Amygdala (tissue), 56 donors: ENCODE measurements at regions not wholly inside any gene's neighbourhood (a gene's known extent, or its start where the extent isn't known, plus 50 kb on each side); places are given as distances from the start of the nearest gene placed in this dataset.
"Not testable (repeated sequence)": the region's sequence is repeated elsewhere in the genome, so short reads cannot be mapped to it uniquely, and the experiment has no call there.

Experiments used
- DNase-seq, 56 donors: peaks; one replicate each; lab custom pipeline; 2025; lab: John Stamatoyannopoulos, UW

DNA sequence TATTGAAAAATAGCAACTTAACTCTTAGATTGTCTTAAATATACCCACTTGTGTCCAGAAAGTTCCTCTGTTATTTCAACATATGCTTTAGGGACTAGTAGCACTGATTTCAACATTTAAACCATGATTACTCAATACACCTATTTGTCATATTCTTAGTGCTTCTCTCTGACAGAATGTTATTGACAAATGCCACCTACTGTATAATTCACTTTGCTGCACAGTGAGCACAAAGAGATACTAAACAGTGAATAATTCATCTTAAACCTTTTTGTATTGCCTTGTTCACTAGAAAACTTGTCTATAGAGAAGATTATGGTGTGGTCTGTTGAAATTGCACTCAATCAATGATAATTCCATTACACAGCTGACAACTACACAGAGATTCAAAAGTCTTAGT lies 692.6 kb downstream of the PCDH17 start:
- DNase-seq, result no peak

DNA sequence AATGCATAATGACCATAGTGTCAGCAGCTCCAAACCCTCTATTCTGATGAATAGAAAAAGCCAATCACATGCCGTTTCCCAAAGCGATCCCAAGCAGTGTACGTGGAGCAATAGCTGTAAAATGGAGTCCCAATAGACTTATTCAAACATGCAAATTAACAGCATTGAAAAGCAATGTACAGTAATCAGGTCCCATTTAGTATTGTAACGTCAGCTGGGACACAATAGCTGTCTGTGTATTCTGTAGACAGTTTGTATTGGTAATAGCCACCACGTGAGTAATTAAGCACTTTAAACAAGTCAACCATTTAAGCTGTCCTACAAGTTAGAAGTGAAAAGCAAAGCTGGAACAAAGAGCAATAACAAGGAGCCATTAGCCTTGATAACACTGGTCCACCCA lies 698.2 kb downstream of the PCDH17 start:
- no peak for DNase-seq

DNA sequence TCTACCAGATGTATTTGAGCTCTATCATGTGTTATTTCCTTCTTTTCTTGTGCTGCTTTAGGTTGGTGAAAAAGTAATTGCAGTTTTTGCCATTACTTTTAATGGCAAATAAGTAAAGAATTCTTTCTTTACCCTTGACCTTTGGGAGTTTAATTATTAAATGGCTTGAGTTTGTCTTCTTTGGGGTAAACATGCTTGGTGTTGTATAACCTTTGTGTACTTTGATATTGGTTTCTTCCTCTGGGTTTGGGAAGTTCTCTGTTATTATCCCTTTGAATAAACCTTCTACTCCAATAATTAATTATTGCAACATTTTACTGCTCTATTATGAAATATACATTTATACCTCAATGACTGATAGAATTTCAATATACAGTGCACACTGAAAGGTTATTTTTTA lies 709.4 kb downstream of the PCDH17 start:
- DNase-seq, result no peak

GRCh38 chr13:58341318-58341717 lies 709.8 kb downstream of the PCDH17 start:
- DNase-seq, result no peak

- no peak for DNase-seq
Observed at GRCh38 chr13:58343076-58343475, 711.5 kb downstream of the PCDH17 start.

GRCh38 chr13:58352100-58352499 lies 720.6 kb downstream of the PCDH17 start:
- DNase-seq, result not testable (repeated sequence)

DNA sequence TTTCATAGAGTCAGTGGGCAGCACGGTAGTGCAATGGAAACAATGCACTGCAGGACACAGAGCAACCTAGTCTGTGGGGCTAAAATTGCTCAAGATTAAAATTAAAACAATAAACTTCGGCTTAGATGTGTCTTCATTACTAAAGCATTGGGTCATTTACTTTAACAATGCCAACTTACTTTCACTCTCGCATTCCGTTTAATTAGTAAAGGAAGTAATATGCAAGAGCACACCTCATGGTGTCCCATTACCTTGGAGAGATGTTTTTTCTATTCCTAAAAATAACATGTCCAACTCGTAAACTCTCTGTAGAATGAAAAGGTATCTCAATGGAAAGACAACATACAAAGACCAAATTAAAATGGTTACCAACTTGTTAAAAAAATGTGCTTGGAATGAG lies 738.4 kb downstream of the PCDH17 start:
- DNase-seq, result no peak

DNA sequence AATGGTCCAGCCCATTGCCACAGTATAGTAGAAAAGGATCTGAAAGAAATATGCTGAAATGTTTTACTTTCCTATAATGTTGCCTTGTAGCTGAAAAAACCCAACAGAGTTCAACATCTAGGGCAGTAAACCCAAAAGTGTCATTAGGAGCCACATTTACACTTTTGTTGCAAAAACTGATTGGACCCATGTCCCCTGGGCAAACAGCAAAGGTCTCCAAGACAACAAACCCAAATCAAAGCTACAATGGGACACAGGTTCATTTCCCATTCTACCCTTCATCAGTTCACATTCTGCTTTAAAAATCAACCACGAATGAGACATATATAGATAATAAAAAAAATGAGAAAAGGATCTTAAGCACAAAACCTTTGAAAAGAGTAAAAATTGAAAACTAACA lies 744.8 kb downstream of the PCDH17 start:
- no peak for DNase-seq

GRCh38 chr13:58376775-58377174 lies 745.2 kb downstream of the PCDH17 start:
- no peak for DNase-seq

DNA sequence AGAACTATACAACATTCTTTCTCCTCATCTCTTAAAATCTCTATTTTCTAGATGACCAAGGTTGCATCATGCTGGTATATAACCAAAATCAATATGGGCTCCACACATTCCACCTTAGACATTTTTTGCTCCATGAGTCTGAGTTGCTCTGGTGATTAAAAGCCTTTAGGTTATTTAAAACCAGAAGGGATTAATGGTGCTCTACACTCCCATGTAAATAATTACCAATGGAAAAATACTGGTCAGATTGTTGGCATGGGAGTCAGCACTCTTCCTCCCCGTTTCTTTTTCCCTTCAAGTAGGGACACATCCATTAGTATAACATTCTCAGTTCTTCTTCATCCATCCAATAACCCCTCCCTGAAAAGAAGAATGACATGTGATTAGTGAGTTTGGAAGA lies 747.7 kb downstream of the PCDH17 start:
- no peak for DNase-seq

DNA sequence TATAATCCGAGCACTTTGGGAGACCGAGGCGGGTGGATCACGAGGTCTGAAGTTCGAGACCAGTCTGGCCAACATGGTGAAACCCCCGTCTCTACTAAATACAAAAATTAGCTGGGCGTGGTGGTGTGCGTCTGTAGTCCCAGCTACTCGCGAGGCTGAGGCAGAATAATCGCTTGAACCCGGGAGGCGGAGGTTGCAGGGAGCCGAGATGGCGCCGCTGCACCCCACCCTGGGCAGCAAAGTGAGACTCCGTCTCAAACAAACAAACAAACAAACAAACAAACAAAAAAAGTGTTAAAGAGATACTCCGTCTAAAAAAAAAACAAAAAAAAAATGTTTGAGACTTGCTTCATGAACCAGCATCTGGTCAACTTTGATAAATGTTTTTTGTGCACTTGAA lies 753.8 kb downstream of the PCDH17 start:
- not testable (repeated sequence) for DNase-seq

- no peak for DNase-seq
Observed at GRCh38 chr13:58397596-58398387, 766.2 kb downstream of the PCDH17 start.

DNA sequence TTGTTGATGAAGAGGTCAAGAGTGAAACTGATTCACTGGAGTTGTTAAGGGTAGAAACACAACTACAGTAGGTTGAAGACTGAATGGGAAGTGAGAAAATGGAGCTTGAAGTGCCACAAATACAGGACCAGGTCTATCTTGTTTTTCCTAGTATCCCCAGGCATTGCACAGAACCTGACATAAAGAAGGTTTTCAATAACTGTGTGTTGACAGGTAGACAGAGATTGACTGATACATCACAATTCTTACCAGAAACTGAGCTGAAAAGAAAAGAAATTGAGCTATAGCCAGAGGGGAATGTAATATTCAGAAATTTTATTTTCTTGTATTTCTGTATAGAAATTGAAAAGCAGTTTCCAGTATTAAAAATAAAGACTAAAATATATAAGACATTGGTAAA lies 767.7 kb downstream of the PCDH17 start:
- no peak for DNase-seq

DNA sequence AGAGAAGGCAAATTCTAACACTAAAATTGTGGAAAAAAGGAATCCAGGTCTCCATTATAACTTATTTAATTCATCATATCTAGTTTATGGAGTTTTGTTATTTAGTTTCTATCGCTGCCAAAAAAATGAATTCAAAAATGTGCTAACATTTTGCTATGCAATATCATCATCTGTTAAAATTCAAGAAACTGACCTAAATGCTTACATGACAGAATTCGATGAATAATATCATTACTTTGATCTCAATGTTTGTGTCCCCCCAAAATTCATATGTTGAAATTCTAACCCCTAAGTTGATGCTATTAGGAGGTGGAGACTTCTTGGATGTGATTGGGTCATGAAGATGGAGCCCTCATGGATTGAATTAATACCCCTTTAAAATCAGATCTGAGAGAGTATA lies 775.0 kb downstream of the PCDH17 start:
- no peak for DNase-seq

- DNase-seq, result no peak
Observed at GRCh38 chr13:58429917-58430316, 798.4 kb downstream of the PCDH17 start.

- no peak for DNase-seq
Observed at GRCh38 chr13:58434943-58435342, 803.4 kb downstream of the PCDH17 start.

DNA sequence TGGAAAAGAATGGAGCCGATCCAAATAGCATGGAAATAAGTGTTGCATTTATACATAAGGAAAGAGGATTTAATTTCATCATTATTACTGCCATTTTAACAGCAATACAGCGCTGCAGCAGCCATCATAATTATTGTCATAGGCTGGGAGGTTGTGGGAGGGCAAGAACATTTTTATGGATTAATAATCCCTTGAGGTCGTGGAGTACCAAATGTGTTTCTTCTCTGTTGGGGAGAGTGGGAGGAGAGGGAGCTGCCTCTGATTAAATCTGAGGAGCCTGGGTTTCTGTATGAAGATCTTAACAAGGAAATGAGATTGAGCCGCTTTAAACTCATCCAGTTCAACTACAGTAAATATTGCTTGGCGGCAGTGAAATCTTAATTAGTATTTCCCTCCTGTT lies 805.9 kb downstream of the PCDH17 start:
- DNase-seq, result no peak

- no peak for DNase-seq
Observed at GRCh38 chr13:58446979-58447378, 815.4 kb downstream of the PCDH17 start.

- no peak for DNase-seq
Observed at GRCh38 chr13:58452123-58452623, 820.6 kb downstream of the PCDH17 start.

GRCh38 chr13:58455094-58455493 lies 823.5 kb downstream of the PCDH17 start:
- no peak for DNase-seq

GRCh38 chr13:58461217-58461616 lies 829.7 kb downstream of the PCDH17 start:
- DNase-seq, result no peak

DNA sequence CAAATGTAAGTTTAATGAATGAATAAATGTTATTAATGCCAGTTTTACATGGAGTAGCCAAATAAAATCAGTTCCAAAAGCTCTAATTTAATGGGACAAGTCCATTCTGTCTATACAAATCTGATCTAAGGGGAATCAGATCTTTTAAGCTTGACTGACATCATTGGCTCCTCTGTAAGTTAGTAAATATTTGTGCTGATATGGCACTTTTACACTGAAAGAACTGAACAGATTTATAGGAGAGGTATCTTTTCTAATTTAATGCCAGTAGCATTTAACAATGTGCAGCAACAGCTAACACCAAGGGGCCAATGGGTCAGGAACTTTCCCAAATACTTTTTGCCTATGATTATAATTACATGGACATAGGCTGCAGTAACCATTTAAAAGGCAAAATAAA lies 832.3 kb downstream of the PCDH17 start:
- DNase-seq, result no peak

DNA sequence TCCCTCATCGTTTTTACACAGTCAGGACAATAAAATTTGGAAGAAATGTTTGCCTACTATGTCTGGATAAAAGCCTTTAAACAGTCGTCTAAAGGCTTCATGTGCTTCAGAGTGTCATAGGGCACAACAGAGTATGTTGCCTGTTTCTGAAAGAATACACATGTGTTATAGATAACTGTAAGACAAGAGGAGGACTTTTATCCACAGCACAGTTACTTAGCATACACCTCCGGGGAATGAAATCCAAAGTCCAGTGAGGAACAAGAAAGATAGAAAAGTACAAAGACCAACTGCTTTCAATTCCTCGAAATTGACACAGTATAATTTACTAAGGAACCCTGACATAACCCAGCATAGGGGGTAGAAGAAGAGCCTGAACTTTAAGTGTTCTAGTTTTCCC lies 835.6 kb downstream of the PCDH17 start:
- no peak for DNase-seq
